HG03342 (cell line): ENCODE measurements at regions not wholly inside any gene's neighbourhood (a gene's known extent, or its start where the extent isn't known, plus 50 kb on each side); places are given as distances from the start of the nearest gene placed in this dataset.

Experiments used
- ATAC-seq: cut with Tn5 transposase; IDR thresholded peaks from one replicate; pipeline ENCODE4 v1.9.1; 2021; ENCODE audit warnings: mild to moderate bottlenecking, moderate library complexity; ENCODE audit not compliant: unreplicated experiment

- no peak for ATAC-seq
Measured at GRCh38 chr5:8944005-8944404, 601.9 kb downstream of the SEMA5A start.

GRCh38 chr5:8945972-8946371 is 599.9 kb downstream of the SEMA5A start:
- no peak for ATAC-seq

- peak; percentile 96 for ATAC-seq
Measured at GRCh38 chr5:8949908-8950307, 596.0 kb downstream of the SEMA5A start.

DNA sequence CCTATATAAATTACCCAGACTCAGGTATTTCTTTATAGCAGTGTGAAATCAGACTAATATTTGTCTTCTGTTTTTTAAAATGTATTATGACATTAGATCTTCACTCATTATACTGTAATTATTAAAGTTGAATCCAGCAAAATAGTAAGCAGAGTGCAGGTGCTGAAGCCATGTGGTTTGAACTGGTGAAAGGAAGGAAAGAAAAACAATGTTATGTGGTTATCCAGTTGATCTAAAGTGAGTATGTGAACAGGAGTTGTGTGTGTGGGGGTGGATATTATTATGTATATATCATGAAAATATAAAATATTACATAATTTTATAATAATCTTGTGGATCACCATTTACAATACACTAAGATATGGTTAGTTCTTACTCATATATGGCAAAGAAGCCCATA is 593.7 kb downstream of the SEMA5A start:
- no peak for ATAC-seq

DNA sequence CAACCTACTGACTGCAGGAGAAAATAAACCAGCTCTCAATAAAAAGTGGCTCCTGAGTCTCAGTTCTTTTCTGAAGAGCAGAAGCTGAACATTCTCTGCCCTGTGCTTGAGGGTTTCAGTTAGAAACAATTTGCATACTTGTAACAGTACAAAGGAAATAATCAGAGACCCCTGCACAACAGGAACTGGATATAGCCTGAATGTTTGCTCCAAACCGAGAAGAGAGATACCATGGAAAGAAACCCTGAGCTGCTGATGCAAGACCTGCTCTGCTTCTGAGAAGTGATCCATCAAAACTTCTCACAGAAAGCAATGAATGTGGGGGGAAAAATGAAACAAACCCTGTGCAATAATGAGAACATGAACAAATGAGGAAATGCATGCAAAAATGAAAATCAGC is 592.9 kb downstream of the SEMA5A start:
- ATAC-seq, result peak; percentile 41

GRCh38 chr5:8953911-8954438 is 591.9 kb downstream of the SEMA5A start:
- ATAC-seq, result no peak

DNA sequence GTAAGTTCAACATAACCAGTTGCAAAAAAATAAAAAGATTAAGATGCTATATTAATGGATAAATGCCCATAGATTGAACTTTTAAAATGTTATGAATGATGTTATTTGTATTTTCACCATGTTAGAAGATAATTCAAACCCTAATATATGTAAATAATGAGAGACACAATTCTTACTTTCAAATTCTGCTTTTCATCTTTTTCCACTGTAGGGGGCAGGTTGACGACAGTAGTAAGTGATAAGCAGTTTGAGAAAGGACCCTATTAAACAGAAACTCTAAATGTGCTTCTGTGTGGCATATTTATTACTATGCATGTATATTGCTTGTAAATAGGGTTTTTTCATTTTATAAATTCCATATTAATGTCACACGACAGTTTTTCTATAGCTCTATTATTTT is 591.1 kb downstream of the SEMA5A start:
- ATAC-seq, result no peak

DNA sequence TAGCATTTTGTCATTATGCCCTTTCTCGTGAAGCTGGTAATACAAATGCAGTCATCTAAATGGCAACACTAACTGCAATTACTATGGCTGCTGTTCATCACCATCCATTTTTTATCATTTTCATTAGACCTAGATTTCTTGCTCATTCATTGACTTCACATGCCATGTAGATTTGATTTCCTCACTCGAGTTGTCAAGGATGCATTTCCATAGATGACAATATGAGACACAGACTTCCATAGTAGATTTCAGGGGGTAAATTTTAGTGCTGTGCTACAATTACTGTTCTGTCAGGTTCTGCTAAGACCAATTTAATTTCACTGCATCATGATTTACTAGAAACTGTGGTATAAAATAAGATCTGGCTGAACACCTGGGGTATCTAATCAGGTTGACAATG is 589.2 kb downstream of the SEMA5A start:
- no peak for ATAC-seq

- no peak for ATAC-seq
Measured at GRCh38 chr5:8958602-8959001, 587.3 kb downstream of the SEMA5A start.

DNA sequence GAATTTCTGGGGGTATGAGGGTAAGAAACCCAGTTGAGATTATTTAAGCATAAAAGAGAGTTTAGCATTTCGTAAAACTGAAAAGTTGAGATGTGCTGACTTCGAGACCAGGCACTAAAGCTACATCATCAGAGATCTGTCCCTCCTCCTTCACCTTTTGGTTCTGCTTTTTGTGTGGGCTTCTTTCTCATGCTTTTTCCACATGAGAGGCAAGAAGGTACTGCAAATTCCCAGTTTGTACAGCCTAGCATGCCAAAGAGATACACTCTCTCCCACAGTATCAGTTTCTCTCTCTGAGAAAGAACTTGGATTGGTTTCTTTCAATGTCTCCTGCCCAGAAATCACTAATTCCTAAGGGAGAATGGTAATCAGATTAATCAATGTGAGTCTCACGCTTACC is 584.7 kb downstream of the SEMA5A start:
- ATAC-seq, result no peak

GRCh38 chr5:8961956-8962355 is 583.9 kb downstream of the SEMA5A start:
- no peak for ATAC-seq

DNA sequence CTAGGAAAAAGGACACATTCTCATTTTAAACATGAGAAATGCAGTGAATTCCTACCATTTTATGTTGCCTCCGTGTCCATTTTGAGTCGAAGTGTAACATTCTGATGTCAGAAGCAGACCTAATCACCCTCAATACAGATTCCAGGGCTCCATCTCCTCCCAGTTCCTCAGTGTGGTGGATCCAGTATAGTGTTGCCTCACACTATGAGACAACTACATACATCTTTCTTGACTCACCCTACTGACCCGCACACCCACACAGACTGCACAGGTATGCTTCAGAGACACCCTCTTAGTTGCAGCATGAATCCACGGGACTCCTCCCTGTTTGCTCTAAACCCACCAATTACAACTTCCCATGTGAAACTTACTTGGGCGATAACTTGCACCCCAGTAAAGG is 564.9 kb downstream of the SEMA5A start:
- ATAC-seq, result no peak

GRCh38 chr5:8981496-8981895 is 564.4 kb downstream of the SEMA5A start:
- no peak for ATAC-seq

- ATAC-seq, result no peak
Measured at GRCh38 chr5:8984386-8984785, 561.5 kb downstream of the SEMA5A start.
